ENCODE measurements at regions not wholly inside any gene's neighbourhood (a gene's known extent, or its start where the extent isn't known, plus 50 kb on each side); places are given as distances from the start of the nearest gene placed in this dataset.

GRCh38 chr9:18357321-18357720 is 116.6 kb upstream of the ADAMTSL1 start:
- DNase-seq, result no peak

DNA sequence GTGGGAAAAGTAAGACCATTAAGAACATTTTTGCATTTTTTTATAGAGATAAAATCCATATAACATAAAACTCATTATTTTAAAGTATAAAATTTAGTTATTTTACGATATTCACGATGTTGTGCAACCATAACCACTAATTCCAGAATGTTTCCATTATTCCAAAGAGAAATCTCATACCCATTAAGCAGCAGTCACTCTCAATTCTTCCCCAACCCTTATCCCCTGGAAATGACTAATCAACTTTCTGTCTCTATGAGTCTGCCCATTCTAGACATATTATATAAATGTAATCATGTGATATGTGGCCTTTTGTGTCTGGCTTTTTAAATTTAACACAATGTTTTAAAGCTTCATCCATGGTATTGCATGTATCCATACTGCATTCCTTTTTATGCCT is 115.6 kb upstream of the ADAMTSL1 start:
- no peak for DNase-seq

- DNase-seq, result no peak
These were observed 114.6 kb upstream of the ADAMTSL1 start for GRCh38 chr9:18359335-18359734.

DNA sequence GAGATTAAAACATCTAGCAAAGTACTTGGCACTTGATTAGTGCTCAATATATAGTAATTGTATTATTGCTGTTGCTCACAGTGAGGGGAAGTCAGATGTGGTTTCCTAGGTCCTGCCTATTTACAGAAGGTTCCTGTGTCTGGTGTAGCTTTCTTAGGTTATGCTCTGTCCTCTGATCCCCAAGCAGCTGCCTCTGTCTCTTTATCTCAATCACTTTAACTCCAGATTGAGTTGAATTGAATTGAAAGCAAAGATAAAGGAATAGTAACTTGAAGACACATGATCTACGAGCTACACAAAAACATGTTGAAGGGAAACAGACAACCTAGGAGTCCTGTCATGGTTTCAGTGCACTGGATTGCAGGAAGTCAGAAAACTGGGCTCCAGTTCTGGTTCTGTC is 113.9 kb upstream of the ADAMTSL1 start:
- no peak for DNase-seq

DNA sequence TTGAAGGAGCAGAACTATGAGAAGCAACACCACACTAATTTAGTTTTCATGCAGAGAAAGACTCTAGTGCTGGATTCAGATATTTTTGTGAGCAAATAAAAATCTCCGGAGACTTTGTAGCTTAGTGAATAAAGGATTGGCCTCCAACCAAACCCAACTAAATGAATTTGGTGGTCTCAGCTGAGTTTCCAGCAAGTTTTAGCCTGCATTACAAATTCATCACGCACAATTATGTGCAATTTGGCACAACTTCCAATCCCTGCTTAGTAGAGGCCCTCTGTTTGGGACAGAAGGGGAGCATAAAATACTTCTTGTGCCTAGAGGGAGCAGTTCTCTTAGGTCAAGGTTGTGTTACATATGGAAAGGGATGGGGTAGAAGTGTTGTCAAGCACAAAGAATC is 112.3 kb upstream of the ADAMTSL1 start:
- DNase-seq, result no peak

GRCh38 chr9:18362166-18362565 is 111.8 kb upstream of the ADAMTSL1 start:
- DNase-seq, result no peak

- peak; percentile 13 for DNase-seq
These were observed 110.9 kb upstream of the ADAMTSL1 start for GRCh38 chr9:18362901-18363685.

DNA sequence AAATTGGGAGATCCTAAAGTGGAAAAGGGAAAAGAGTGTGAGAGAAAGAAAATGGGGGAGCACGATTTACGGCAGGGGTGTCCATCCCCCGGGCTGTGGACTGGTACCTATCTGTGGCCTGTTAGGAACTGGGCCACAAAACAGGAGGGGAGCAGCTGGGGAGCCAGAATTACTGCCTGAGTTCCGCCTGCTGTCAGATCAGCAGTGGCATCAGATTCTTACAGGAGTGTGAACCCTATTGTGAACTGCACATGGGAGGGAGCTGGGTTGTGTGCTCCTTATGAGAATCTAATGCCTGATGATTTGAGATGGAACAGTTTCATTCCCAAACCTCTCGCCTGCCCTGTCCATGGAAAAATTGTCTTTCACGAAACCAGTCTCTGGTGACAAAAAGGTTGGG is 108.3 kb upstream of the ADAMTSL1 start:
- DNase-seq, result no peak

GRCh38 chr9:18366184-18366583 is 107.8 kb upstream of the ADAMTSL1 start:
- DNase-seq, result no peak

DNA sequence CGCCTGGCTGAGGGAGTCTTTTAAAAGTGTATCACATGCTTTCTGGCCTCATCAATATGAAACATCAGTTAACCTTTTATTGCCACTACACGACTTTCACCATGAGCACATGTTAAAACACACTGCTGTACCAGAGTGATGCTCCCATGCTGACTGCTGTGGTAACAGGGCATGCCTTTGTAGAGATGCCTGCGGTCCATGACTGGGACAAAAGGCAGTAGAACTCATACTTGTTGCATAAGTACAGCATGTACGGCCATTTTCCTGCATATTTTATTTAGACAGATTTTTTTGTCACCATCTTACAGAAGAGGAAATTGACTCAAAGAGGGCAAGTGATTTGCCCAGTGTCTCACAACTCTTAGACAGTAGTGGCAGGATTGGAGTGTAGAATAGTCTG is 105.7 kb upstream of the ADAMTSL1 start:
- no peak for DNase-seq

DNA sequence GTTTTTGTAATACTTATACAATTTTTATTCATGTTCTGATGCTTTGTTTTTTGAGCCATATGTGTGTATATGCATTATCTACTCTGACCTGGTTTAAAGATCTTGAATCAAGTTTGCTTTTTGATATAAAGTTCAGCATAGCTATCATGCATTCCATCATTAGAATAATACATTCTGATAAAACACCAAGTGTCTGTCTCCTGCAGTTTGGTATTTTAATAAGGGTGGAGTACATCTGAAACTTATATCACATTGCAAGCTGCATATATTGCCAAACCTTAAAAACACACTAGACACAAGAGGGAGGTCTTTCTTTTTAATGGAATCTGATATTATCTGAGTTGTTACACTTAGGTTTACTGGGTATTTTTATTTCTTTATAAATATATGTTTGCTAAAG is 102.8 kb upstream of the ADAMTSL1 start:
- DNase-seq, result no peak

- no peak for DNase-seq
These were observed 102.3 kb upstream of the ADAMTSL1 start for GRCh38 chr9:18371621-18372020.

DNA sequence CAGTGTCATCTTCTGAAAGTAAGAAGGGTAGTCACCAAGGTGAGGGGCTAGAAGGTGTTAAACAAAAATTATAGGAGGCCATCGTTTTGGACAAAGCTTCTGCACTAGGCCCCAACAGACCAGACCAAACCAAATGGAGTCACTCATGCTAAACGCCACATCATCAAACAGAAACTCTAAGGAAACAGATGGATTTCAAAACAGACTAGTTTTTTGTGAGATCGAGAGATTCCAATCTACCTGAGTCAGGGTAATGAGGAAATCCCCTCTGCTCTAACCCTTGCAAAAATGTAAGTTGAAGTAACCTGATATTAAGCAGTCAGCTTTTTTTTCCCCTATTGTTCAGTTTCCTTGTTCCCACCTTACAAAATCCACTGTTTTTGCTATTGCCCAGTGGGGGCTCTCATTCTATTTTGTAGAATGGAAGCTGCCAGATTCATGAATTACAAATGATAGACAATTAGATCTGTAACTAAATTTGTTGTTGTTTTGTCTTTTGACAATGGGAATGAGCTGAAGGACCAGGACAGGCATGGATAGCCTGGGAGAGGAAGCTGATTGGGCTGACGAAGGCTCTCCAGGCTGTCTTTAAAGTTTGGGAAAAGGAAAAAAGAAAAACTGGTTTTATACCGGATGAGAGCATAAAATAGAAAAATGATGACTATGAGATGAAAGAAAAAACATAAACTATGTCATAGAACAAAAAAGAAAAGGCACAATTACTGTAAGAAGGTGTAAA is 94.7 kb upstream of the ADAMTSL1 start:
- no peak for DNase-seq

DNA sequence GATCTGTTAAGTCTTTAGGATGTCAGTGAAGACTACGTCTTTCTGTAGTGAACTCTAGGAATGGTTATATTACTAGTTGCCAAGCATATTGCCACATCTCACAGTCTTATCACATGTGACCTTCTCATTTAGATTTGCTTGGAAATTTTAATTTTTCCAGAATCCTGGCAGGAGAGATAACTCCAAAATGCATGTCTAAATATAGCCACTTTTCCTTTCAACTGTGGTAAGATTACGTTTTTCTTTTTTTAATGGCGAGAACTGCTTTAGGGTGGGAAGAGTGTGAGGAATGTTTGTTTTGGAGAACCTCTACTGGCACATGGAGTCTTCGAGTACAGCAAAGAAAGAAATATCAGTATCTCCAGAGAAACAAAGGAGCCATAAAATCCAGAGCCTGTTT is 91.7 kb upstream of the ADAMTSL1 start:
- DNase-seq, result no peak

- DNase-seq, result no peak
These were observed 89.9 kb upstream of the ADAMTSL1 start for GRCh38 chr9:18384066-18384465.

- DNase-seq, result no peak
These were observed 88.1 kb upstream of the ADAMTSL1 start for GRCh38 chr9:18385696-18386490.

DNA sequence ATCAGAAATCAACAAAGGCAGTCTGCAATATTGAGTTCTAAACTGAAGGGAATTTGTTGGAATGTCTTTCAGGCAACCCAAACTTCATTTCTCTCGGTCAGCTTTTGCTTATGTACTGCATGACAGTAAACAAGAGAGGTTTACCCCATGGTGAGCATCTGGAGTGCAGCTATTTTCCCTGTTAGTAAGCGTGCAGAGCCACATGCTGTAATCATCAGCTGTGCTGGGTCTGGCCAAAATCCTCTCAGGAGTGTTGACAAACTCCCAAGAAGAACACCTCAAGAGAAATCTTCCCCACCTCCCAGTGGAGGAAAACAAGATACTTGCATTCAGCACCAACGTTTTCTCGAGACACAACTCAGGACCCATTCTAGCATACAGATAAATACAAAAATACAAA is 83.6 kb upstream of the ADAMTSL1 start:
- peak; percentile 68 for DNase-seq

DNA sequence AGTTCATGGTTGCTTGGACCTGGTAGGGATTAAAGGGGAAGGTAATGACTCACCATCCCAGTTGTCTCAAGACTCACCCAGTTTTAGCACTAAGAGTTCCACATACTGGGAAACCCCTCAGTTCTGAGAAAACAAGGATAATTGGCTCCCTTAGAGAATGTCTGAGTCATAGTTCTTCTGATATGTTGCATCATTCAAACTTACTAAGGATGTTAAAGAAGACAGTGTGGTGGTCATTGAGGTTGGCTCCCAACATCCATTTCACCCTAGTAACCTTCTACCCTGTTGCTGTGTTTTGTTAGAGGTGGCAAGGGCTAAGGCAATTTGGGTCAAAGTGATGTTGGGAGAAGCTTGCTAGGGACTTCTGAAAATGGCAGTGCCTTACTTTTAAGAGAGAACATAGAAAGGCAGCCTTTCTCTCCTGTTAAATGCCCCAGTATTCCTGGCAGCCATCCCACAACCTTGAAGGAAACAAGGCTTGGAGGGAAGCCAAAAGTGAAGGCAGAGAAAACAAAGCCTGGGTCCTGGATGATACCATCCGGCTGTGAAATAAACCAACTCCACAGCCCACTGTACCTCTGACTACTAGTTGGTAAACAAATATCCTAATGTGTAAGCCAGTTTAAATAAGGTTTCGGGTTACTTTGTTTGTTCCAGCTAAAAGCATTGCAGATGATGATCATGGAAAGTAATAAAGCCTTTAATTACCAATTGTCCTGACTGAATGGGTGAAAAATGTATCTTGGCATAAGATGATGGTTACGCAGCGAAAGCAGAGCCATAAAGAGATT is 80.4 kb upstream of the ADAMTSL1 start:
- peak; percentile 99 for DNase-seq

- no peak for DNase-seq
These were observed 79.1 kb upstream of the ADAMTSL1 start for GRCh38 chr9:18394847-18395351.

GRCh38 chr9:18396102-18396728 is 77.7 kb upstream of the ADAMTSL1 start:
- peak; percentile 30 for DNase-seq

- DNase-seq, result no peak
These were observed 76.9 kb upstream of the ADAMTSL1 start for GRCh38 chr9:18397076-18397475.

- DNase-seq, result no peak
These were observed 75.9 kb upstream of the ADAMTSL1 start for GRCh38 chr9:18398038-18398437.
